KMS-11 (cell line): ENCODE measurements at regions not wholly inside any gene's neighbourhood (a gene's known extent, or its start where the extent isn't known, plus 50 kb on each side); places are given as distances from the start of the nearest gene placed in this dataset.

ENCODE experiments used
- H2AFZ ChIP-seq: fragments of 200-600 bp; sonication (generic); 2 replicates; pipeline ENCODE4 v1.6.1; 2016; ENCODE audit warnings: antibody characterized with exemption, mixed run types, low read depth
- H3K27ac ChIP-seq: fragments of 200-600 bp; sonication (generic); 2 replicates; pipeline ENCODE4 v1.6.1; 2016; ENCODE audit warnings: mild to moderate bottlenecking, mixed run types
- H3K27me3 ChIP-seq: fragments of 200-600 bp; sonication (generic); 2 replicates; pipeline ENCODE4 v1.6.1; 2017; ENCODE audit warnings: mild to moderate bottlenecking, low read depth, mixed run types, moderate library complexity; ENCODE audit not compliant: insufficient read depth
- H3K36me3 ChIP-seq: fragments of 200-600 bp; sonication (generic); 2 replicates; pipeline ENCODE4 v1.6.1; 2017; ENCODE audit warnings: mild to moderate bottlenecking, mixed run types; ENCODE audit not compliant: insufficient read depth
- H3K4me1 ChIP-seq: fragments of 200-600 bp; sonication (generic); 2 replicates; pipeline ENCODE4 v1.6.1; 2016; ENCODE audit warnings: mild to moderate bottlenecking, low read depth, mixed run types; ENCODE audit not compliant: poor library complexity, severe bottlenecking
- H3K4me2 ChIP-seq: fragments of 200-600 bp; sonication (generic); 2 replicates; pipeline ENCODE4 v1.7.0; 2016; ENCODE audit warnings: mild to moderate bottlenecking, mixed run types
- H3K4me3 ChIP-seq: fragments of 200-600 bp; sonication (generic); IDR thresholded peaks from 2 replicates; pipeline ENCODE4 v1.6.1; 2017; ENCODE audit warnings: low read depth, low read length, mixed read lengths; ENCODE audit not compliant: insufficient read depth
- H3K79me2 ChIP-seq: fragments of 200-600 bp; sonication (generic); 2 replicates; pipeline ENCODE4 v1.6.1; 2016; ENCODE audit warnings: low read depth, mixed run types; ENCODE audit not compliant: insufficient read depth
- H3K9ac ChIP-seq: fragments of 200-600 bp; sonication (generic); 2 replicates; pipeline ENCODE4 v1.6.1; 2016; ENCODE audit warnings: mild to moderate bottlenecking, mixed run types
- H4K20me1 ChIP-seq: fragments of 200-600 bp; sonication (generic); 2 replicates; pipeline ENCODE4 v1.6.1; 2016; ENCODE audit warnings: mild to moderate bottlenecking, mixed run types; ENCODE audit not compliant: insufficient read depth
- TF ChIP-seq, protein P1 (sequence below): fragments of 200-600 bp; sonication (generic); conservative IDR thresholded peaks from 2 replicates; pipeline ENCODE4 v1.6.1; 2017; ENCODE audit warnings: low read depth, mild to moderate bottlenecking, antibody characterized with exemption, low read length, moderate library complexity, mixed read lengths

GRCh38 chr9:19922476-19923118 lies 133.8 kb upstream of the SLC24A2 start:
- peaks cover 6% of the 10 kb centered on the region for H3K4me1 ChIP-seq
- no peaks in the 10 kb centered on the region for H3K36me3 ChIP-seq
- no peaks in the 10 kb centered on the region for H3K79me2 ChIP-seq

GRCh38 chr9:19920401-19920800 lies 131.6 kb upstream of the SLC24A2 start:
- Histone ChIP-seq H3K4me2 (no peak overlapping the region), H2AFZ (no peak overlapping the region), H3K27ac (no peak overlapping the region), H3K4me3 (no peak overlapping the region), H3K27me3 (no peaks in the 10 kb centered on the region), H3K36me3 (no peaks in the 10 kb centered on the region), H3K4me1 (no peaks in the 10 kb centered on the region), H3K9ac (no peak overlapping the region), H3K79me2 (no peaks in the 10 kb centered on the region), H4K20me1 (no peaks in the 10 kb centered on the region)
- TF ChIP-seq, protein P1, sequence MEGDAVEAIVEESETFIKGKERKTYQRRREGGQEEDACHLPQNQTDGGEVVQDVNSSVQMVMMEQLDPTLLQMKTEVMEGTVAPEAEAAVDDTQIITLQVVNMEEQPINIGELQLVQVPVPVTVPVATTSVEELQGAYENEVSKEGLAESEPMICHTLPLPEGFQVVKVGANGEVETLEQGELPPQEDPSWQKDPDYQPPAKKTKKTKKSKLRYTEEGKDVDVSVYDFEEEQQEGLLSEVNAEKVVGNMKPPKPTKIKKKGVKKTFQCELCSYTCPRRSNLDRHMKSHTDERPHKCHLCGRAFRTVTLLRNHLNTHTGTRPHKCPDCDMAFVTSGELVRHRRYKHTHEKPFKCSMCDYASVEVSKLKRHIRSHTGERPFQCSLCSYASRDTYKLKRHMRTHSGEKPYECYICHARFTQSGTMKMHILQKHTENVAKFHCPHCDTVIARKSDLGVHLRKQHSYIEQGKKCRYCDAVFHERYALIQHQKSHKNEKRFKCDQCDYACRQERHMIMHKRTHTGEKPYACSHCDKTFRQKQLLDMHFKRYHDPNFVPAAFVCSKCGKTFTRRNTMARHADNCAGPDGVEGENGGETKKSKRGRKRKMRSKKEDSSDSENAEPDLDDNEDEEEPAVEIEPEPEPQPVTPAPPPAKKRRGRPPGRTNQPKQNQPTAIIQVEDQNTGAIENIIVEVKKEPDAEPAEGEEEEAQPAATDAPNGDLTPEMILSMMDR, result no peak

More at GRCh38 chr9:19922476-19923118, 133.8 kb upstream of the SLC24A2 start:
- no peak overlapping the region for H2AFZ ChIP-seq
- no peak overlapping the region for H3K9ac ChIP-seq
- H3K4me3 ChIP-seq, result no peak overlapping the region
- H3K27ac ChIP-seq, result no peak overlapping the region
- no peaks in the 10 kb centered on the region for H4K20me1 ChIP-seq
- H3K4me2 ChIP-seq, result no peak overlapping the region
- no peaks in the 10 kb centered on the region for H3K27me3 ChIP-seq
- TF ChIP-seq, protein P1, result no peak

- H3K27me3 ChIP-seq, result no peaks in the 10 kb centered on the region
- no peak overlapping the region for H3K4me2 ChIP-seq
- no peak overlapping the region for H3K4me3 ChIP-seq
- H3K4me1 ChIP-seq, result no peaks in the 10 kb centered on the region
- H3K9ac ChIP-seq, result no peak overlapping the region
- no peaks in the 10 kb centered on the region for H3K36me3 ChIP-seq
- H4K20me1 ChIP-seq, result no peaks in the 10 kb centered on the region
- no peak overlapping the region for H2AFZ ChIP-seq
- H3K27ac ChIP-seq, result no peak overlapping the region
- H3K79me2 ChIP-seq, result no peaks in the 10 kb centered on the region
- TF ChIP-seq, protein P1, result no peak
Observed at GRCh38 chr9:19918630-19919029, 129.8 kb upstream of the SLC24A2 start.

- Histone ChIP-seq H3K27ac (no peak overlapping the region), H3K27me3 (no peaks in the 10 kb centered on the region), H3K4me3 (no peak overlapping the region), H3K9ac (no peak overlapping the region), H3K36me3 (no peaks in the 10 kb centered on the region), H3K4me2 (no peak overlapping the region), H3K4me1 (no peaks in the 10 kb centered on the region), H4K20me1 (no peaks in the 10 kb centered on the region), H2AFZ (no peak overlapping the region), H3K79me2 (no peaks in the 10 kb centered on the region)
- TF ChIP-seq, protein P1, result no peak
Observed at GRCh38 chr9:19914044-19914443, 125.2 kb upstream of the SLC24A2 start.
